ENCODE measurements at regions not wholly inside any gene's neighbourhood (a gene's known extent, or its start where the extent isn't known, plus 50 kb on each side); places are given as distances from the start of the nearest gene placed in this dataset.

GRCh38 chr2:133726973-133727372 is 158.7 kb upstream of the NCKAP5 start:
- H3K27ac ChIP-seq (ENCODE audit: insufficient read length, low read depth, low read length), result no peak overlapping the region
- no peak overlapping the region for H3K4me2 ChIP-seq (ENCODE audit: insufficient read depth, insufficient read length, low read length)
- H3K56ac ChIP-seq (ENCODE audit: insufficient read length, low read depth, low read length), result no peak overlapping the region
- no peak overlapping the region for H2BK15ac ChIP-seq (ENCODE audit: low read depth, low read length)
- Mint-ChIP-seq H3K36me3 (ENCODE audit: insufficient read depth in 1 of 3, low read depth in 3 of 3) (no peaks in the 10 kb centered on the region; a peak in 1 of 7 replicates), H3K27me3 (ENCODE audit: low read depth) (no peaks in the 10 kb centered on the region), H3K4me3 (no peak overlapping the region), H3K9me3 (peaks cover 0 to 2% of the 10 kb centered on the region in 2 experiments; a peak in 2 of 5 replicates), H3K4me1 (no peaks in the 10 kb centered on the region), H3K27ac (no peak overlapping the region)
- H3K14ac ChIP-seq (ENCODE audit: insufficient read depth, low read length), result no peak overlapping the region
- no peak overlapping the region for H2BK120ac ChIP-seq (ENCODE audit: low read depth, low read length, poor library complexity, severe bottlenecking)
- H3K27me3 ChIP-seq (ENCODE audit: insufficient read depth, low read length), result no peaks in the 10 kb centered on the region
- H3K23ac ChIP-seq (ENCODE audit: insufficient read length, low read depth, low read length), result no peak overlapping the region
- WGBS (ENCODE audit: extremely low coverage, insufficient read length, low lambda C conversion rate), result no CpG with 5 or more reads among the region's 5 CpGs
- H3K18ac ChIP-seq (ENCODE audit: insufficient read length, low read depth, low read length), result no peak overlapping the region
- no peak overlapping the region for H4K91ac ChIP-seq (ENCODE audit: insufficient read length, low read depth, low read length)
- no peak overlapping the region for H3K9ac ChIP-seq (ENCODE audit: extremely low read depth, insufficient read length, low read length)
- no peak overlapping the region for H4K5ac ChIP-seq (ENCODE audit: insufficient read length, low read depth, low read length)
- H4K20me1 ChIP-seq (ENCODE audit: control insufficient read depth, insufficient read depth, insufficient read length), result no peaks in the 10 kb centered on the region
- no peaks in the 10 kb centered on the region for H3K4me1 ChIP-seq (ENCODE audit: insufficient read depth, low read length)
- no peak overlapping the region for H2BK20ac ChIP-seq (ENCODE audit: low read depth, low read length, poor library complexity, severe bottlenecking)
- no peaks in the 10 kb centered on the region for H3K79me1 ChIP-seq (ENCODE audit: insufficient read depth, low read depth, low read length, poor library complexity, severe bottlenecking)
- H2AK5ac ChIP-seq (ENCODE audit: insufficient read length, low read length), result no peak overlapping the region
- no peak for TF ChIP-seq CTCF (conservative IDR thresholded peaks at IDR 0.05)
- H2AFZ ChIP-seq (ENCODE audit: low read length), result no peak overlapping the region
- H4K8ac ChIP-seq (replicated peaks; ENCODE audit: insufficient read length, low read depth, low read length), result no peak overlapping the region
- DNase-seq, result no peak
- H3T11ph ChIP-seq (ENCODE audit: low read length), result no peak overlapping the region
- H3K23me2 ChIP-seq (ENCODE audit: insufficient read length, low read depth, low read length, poor library complexity, severe bottlenecking), result no peaks in the 10 kb centered on the region
- no peaks in the 10 kb centered on the region for H3K79me2 ChIP-seq (ENCODE audit: insufficient read depth, low read length)
- no peak overlapping the region for H2BK5ac ChIP-seq (ENCODE audit: insufficient read length, low read length)
- no peaks in the 10 kb centered on the region for H3K9me3 ChIP-seq (ENCODE audit: control insufficient read depth, low read depth, low read length)
- H3K4ac ChIP-seq (ENCODE audit: low read depth, low read length), result no peak overlapping the region
- no peak overlapping the region for H2BK12ac ChIP-seq (ENCODE audit: insufficient read length, low read depth, low read length)
